ENCODE measurements at regions not wholly inside any gene's neighbourhood (a gene's known extent, or its start where the extent isn't known, plus 50 kb on each side); places are given as distances from the start of the nearest gene placed in this dataset.

DNA sequence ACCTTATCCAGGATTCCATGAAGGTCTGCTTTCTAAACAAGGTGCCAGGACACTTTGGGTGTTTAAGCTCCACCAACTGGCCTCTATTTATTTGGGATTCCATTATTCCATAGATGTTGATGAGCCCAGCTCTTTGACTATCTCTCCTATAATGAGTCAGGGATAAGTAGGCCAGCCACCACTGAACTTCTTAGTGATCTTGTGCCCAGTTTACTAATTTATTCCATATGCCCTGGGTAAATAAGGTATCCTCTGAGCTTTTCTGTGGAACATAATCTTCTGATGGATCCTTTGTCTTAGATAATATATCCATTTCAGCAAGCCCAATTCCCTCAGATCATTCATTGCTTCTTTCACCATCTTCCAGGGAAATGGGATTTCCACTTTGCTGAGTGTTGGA lies 535.0 kb downstream of the FOXG1 start:
- DNase-seq, result no peak

DNA sequence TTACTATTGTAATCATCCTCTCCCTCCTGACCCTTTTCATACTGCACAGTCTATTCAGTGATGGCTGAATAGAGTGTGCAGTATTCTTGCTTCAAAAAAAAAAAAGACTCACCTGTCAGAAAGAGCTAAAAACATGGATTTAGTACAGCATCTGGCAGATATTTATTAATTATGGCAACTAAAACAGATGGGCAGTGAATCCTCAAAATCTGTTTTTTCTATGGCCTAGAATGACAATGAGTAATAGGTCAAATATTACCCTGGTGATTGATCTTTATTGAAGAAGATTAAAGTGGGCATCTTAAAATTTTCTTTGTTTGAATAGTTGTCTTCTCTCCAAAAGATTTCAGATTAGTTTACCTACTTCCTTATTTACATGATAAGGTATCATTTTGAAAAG lies 543.6 kb downstream of the FOXG1 start:
- no peak for DNase-seq

DNA sequence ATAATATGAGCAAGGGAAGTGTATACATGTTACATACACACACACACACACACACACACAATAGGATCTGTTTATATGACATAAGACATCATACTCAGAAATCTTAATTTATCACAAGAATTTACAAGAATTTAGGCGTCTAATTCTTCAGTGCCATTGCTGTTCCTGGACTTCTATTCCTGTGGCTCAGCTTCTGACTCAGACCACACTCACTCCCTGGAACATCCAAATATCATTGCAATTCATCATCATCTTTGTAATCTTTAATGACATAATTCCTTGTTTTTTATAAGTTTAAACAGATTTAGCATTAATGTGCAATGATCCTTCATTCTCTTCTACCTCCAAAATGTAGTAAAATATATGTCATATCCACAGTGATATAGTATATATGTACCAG lies 544.2 kb downstream of the FOXG1 start:
- DNase-seq, result no peak

DNA sequence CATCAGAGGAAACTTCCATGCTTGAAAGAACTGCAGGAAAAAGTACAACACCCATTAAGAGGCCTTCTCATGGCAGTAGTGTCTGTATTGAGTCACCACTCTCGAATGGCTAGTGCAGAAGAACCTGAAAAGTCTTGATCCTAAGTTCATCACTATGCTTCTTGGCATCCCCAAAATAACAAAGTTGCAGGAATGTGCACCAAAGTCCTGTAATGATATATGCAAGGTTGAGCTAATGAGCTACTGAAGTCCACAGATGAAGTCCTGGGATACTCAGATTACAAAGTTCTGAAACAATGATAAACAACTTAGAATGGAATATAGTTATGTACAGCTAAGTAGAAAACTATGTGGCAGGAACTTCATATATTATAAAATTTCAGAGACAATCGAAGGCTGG lies 545.4 kb downstream of the FOXG1 start:
- DNase-seq, result no peak

DNA sequence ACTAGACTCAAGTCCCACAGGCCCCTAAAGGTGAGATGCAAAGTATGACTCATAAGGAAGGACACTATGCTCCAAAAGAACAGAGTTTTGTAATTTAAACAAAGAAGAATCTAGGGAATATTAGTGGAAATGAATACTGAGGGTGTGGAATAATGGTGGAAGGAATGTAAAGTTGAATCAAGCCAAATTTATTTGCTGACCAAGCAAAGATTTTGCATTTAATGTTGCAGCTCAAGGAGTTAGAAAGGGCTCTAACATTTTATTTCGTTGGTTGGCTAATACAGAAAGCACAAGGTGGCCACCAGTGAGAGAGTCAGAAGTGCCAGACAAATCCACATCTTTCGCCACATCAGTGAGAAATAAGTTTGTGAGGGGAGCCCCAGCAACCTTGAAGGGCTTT lies 550.3 kb downstream of the FOXG1 start:
- DNase-seq, result no peak

DNA sequence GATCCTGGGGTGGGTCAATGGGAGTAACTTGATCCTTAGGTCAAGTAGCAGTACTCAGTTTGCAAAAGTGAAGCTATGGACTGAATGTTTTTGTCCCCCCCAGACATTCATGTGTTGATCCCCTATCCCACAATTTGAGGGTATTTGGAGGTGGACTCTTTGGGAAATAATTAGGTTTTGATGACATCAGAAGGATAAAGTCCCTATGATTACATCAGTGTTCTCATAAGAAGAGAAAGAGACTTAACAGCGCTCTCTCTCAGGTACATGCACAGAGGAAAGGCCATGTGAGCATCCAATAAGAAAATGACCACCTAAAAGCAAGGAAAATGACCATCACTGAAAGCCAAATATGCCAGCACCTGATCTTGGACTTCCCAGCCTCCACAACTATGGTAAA lies 550.8 kb downstream of the FOXG1 start:
- no peak for DNase-seq

DNA sequence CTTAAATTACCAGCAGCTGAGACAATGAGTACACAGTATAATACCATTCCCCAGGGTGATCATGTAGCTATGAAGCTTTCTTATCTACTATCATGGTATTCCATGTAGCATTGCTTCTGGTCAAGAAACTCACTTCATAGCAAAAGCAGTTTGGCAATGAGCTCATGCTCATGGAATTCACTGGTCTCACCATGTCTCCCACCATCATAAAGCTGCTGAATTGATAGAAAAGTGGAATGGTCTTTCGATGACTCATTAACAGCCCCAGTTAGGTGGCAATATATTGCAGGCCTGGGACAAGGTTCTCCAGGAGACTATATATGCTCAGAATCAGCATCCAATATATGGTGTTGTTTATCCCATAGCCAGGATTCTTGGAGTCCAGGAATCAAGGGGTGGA lies 553.7 kb downstream of the FOXG1 start:
- no peak for DNase-seq

DNA sequence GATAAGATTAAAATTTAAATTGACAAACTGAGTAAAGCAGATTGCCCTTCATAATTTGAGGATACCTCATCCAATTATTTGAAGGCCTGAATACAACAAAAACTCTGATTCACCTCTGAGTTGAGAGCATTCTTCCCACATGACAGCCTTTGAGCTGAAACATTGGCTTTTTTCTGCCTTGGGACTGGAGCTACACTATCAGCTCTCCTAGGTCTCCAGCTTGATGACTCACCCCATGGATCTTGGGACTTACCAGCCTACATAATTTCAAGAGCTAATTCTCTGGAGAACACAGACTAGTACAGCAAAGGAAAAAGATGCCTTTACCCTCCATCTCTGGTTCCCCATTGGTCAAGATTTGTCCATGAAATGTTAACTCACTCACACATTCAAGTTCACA lies 555.1 kb downstream of the FOXG1 start:
- DNase-seq, result no peak

DNA sequence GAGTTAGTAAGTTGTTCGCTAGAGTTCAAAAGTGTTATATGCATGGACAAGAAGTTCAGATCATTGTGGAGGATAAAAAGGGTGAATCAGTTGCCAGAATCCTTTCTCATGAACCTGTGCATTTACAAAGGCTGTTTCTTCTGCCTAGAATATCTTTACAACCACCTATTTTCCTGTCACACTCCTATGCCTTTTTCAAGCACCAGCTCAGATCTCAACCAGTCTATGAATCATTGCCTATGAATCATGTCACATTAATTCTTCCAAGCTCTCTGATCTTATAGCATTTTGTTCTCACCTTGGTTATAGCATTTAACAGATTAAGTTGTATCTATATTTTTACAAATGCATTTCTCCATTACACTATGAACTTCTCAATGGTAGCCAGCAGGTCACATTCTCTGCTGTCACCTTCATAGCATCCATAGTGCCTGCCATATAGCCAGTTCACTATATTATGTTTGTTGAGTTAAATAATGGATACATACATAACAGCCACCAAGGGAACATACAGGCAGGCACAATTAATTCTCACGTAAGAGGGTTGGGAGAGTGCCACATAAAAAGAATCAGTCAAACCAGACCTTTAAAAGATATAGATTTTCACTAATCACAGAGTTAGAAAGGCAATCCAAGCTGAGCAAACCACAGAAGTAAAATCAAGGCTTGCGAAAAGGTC lies 573.0 kb downstream of the FOXG1 start:
- no peak for DNase-seq

DNA sequence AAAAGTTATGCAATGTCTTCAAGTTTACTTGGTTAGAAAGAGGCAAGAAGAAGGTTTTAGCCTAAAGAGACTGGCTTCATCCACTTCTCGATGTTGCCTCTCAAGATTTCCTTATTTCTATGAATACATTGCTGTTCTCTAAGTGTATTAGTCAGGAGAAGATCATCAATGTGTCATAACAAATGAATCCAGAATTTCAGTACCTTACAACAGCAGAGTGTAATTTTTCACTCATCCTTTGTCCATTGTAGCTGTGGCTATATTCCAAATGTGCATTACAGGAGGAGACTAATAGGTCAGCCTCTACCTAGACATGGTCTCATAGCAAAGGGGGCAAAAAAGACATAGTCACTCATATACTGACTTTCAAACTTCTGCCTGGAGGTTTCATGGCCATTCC lies 579.1 kb downstream of the PRKD1 start:
- no peak for DNase-seq

DNA sequence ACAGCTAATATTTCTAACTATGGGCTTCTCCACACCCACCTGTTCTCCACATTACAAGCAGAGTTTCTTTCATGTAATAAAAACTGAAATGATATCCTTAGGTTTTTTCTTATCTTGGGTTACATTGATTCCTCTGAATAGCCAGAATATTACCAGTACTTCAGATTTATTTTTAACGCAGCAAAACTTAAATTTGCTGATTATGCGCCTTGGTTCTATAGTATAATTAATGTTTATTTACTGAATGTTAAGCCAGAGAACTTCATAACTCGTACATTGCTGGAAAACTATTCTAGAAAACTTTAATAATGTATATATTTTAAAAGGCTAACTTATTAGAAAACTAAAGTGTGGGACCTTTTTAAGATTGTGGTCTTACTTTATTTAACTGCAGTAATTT lies 577.2 kb downstream of the PRKD1 start:
- DNase-seq, result no peak

DNA sequence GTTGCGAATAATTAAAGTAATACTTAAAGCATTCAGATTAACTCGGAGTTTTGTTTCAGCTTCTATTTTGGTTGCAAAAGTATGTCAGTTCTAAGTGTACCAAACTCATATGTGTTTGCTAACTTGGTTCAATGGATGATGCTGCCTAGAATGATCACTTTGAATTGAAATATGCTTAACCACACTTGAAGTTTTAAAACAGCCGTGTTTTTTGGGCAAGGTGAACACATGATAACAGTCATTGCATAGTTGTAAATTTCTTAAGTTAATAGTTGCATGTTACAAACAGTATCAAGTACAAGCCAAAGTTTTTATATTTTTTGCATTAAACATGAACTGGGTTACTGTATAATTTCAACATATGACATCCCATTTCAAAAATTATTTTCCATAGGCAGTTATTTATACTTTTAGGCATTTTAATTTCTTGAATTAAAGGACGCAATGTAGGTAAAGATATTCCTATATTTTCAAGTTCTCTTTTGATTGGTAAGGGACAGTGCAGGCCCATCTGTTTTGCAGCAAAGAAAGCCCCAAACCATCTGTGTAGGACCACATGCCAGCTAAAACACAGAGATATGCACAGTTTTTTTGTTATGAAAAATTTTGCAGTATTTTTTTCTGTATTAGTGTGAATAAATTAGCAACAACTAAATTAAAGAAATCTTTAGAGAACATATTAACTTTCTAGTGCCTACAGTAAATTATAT lies 575.5 kb downstream of the PRKD1 start:
- no peak for DNase-seq

DNA sequence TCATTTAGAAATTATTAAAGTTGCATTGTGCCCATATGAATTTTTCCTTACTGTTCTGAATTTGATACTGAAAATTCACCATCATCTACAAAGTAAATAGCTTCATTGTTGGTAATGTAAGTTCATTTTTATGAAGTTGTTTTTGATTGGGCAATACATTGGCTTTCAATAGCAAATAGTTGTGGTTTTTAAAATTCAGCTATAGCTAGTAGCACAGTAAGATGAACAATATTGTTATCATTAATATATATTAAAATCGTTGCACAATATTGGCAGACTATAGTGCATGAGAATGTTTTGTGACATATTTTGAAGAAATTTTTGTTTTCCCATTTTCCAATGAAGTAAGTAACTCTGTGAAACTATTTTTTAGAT lies 575.0 kb downstream of the PRKD1 start:
- DNase-seq, result no peak

DNA sequence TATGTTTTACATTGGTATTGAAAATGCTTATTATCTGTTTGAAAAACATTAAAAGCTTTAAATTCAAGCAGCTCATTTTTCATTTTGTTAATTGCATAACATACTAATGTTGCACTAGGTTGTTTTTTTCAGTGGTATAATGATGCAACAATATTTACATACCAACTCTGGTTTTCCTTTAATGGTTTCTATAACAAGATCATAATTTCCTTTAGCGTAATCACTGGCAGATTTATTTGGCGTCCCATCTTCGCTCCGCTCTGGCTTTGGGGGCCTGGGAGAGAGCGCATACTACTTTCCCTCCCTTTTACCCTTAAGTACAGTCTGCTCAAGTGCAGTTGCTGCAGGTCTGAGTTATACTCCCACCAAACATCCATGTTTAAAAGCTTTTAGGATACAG lies 574.1 kb downstream of the PRKD1 start:
- no peak for DNase-seq

DNA sequence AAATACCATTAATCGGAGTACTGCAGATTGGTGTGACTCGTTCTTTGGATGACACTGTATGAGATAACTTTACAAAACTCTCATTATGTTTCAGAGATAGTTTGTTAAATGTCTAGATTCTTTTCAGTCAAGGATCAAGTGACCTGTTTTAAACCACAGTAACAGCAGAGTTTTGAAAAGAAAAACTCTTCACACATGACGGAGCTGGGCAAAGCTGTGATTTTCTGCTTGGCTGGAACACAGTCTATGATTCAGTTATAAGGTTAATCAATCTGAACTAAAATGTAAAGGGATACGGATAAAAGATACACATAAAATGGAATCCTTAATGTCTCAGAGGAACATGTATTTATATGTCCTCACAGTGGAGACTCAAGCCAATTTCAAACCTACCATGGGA lies 573.2 kb downstream of the PRKD1 start:
- no peak for DNase-seq

DNA sequence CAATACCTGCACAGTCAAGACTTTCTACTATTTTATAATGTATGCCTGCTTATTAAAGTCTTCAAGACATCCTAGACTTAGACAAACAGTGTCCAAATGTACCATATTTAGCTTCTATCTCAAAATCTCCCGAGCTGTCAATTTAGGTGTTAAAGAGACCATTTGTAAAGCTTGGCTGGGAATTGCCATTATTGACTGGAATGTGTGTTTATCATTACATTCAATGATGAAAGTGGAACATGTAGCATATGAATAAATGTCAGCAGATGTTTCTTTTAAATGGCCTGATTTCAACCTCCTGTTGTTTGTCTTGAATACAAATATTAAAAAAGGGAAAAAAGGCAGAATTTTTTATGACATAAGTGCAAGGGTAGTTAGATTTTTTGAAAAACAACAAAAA lies 572.3 kb downstream of the PRKD1 start:
- no peak for DNase-seq

DNA sequence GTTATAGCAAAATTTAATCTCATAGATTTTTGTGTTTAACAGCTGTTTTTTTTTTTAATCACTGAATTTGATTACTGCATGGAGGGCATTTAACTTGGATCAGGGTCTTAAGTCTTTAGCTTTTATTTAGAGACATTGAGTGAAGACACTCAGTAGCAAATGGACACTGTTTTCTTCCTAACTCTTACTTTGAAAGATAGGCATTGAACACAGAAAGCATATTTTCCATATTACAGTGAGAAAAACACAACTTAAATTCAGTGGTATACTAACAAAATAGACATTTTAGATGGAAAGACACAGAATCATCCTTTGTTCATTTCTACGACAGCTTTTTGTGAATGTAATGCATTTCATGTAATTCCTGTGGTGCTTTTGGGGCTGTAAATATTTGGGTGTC lies 571.8 kb downstream of the PRKD1 start:
- no peak for DNase-seq

DNA sequence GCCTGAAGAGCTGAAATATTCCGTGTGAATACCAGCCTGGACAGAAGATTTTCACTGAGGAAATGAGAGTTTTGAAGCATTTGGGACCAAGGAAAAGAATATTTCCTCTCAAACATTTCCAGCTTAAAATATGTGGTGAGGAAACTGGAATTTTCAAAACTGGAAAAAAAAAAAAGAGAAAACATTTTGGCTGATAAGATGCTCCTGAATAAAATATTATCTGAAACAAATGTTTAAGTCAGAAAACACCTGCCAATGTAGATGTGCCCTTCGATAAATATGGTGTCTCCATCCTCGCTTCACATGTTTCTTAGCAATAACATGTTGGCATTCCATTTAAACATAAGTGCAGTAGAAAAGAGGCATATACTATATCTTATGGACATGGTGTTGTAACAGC lies 567.0 kb downstream of the PRKD1 start:
- DNase-seq, result no peak

DNA sequence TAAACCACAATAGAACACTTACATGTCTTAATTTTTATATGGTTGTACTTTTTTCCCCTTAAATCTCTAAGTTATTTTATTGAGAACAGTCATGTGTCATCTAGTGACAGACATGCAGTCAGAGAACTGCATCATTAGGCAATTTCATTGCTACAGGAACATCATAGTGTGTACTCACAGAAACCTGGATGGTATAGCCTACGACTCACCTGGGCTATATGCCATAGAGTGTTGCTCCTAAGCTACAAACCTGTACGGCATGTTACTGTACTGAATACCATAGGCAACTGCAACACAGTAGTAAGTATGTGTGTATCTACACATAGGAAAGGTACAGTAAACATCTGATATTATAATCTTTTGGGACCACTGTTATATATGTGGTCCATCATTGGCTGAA lies 557.6 kb downstream of the PRKD1 start:
- DNase-seq, result no peak

DNA sequence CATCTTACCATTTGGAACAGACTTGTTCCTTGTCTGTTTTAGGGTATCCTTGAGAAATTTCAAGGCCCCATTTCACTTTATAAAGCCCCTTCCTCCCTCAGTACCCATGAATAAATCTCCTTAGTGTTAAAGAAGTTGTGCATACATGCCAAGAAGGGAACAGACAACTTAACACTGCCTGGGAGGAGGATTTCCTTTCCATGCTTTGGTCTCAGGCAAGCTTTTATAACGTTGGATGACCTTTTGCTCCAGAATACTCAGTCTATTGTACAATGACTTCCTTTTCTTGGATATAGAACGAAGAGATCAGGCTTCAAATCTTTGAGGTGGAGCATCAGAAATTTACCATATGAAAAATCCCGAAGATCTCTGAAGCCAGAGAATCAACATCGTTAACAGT lies 551.4 kb downstream of the PRKD1 start:
- no peak for DNase-seq

DNA sequence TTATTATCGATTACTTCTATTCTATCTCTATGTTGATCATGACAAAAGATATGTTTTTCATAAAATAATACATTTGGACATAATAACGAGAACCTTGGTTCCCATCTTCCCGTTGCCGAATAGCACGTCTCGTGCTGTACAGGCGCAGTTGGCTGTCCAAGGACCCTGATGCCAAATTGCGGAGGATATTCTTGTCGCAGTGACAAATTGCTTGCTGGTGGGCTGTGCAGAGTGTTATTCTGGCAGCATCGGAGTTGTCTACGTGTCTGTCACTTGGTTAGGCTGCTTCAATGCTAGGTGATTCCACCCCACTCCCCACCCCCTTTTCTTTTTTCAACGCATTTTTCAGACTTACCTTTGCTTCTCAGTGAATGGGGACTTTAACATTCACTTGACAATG lies 546.8 kb downstream of the PRKD1 start:
- DNase-seq, result no peak

DNA sequence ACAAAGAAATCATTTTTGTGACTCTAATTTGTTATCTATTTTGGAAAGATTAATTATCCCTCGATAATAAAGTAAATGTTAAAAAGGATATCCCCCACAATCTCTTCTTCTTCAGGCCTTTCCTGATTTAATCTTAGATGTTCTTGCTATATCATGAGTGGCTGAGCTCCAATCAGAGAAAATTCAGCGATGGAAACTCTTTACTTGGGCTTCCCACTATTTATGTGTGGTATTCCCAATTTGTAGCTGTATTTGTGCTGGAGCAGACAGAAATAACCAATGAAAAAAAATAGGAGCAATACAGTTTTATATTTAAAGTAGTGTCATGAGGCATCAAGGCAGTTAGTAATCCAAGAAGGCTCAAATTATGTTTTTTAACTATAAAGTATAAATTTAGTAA lies 539.1 kb downstream of the PRKD1 start:
- DNase-seq, result no peak

DNA sequence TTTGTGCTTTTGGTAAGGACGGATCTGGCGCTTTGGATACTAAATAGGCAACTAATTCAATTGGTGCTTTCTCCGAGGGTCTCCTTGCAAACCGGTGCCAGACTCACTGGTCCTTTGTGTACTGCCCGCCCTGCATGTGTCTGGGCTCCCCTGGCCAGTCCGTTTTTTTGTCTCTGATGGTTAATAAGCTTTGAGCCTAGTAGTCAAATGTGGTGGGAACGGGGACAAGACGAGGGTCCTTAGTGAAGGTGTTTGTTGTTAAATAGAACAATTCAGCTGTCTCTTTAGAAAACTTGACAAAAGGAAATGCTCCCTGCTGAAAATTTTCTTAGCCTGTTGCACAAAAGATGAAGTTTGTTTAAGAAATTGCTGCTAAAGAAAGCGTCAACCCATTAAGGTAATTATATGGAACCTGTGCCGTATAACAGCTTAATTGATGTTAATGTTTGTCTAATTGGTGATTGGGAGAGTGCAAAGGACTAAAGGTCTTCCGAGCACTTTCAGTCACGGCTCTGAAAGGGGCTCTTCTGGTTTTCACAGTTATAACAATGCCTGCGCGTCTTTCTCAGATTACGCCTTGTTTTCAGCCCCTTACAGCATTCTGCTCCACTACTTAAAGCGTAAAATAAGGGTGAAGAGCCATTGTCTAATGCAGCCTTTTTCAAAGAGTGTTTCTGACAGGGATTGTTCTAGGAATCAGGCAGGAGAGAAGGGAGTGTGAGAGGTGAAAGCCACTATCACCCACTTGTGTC lies 537.4 kb downstream of the PRKD1 start:
- DNase-seq, result no peak

DNA sequence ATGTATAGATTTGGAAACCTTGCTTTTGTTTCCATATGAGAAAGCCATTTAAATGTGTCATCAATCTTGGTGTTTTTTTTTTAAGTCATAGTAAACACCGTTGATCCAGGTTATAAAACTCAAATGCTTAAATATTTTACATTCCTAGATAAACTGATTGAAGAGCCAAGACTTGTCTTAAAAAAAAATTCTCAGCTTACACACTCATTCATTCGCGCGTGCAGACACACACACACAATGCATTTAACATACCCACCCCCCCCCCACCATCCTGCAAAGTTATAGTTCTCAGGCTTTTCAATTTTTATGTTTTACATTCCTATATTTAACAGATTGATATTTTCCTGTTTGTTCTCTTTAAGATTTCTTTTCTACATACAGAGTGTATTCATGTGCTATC lies 536.4 kb downstream of the PRKD1 start:
- DNase-seq, result no peak

DNA sequence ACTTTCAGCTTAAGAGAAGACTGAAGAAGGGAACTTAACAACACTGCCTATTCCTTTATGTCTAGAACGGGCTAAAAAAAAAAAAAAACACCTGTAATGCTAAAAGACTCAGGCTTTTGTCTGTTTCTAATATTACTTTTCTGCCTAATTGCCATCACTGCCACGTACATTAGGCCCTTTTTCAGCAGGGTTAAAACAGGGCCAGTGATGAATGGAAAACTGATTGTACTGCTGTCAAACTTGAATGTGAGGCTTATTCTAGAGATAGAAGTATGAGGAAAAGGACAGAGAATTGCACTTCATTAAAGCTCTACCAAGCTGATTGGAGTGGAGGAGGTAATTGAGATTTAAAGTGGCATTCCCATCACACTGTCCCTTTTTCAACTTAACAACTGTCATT lies 535.8 kb downstream of the PRKD1 start:
- no peak for DNase-seq

Data from NCI-H526 treated with DMSO at 0.1 percent for 48 hours (cell line).